IMR-90 (cell line): ENCODE measurements at regions not wholly inside any gene's neighbourhood (a gene's known extent, or its start where the extent isn't known, plus 50 kb on each side); places are given as distances from the start of the nearest gene placed in this dataset.

Experiments
- ATAC-seq: fragments of 200-7000 bp; cut with Tn5 transposase; 2 replicates; pipeline ENCODE4 v1.9.1; 2020; ENCODE audit warnings: low read depth, mild to moderate bottlenecking, moderate library complexity
- BruUV-seq: library from RNA; stranded (reverse); fragments of 400-500 nt; replicated peaks from 2 replicates; lab custom pipeline; 2021; lab: Mats Ljungman, UMichigan
- CTCF ChIA-PET: fragments of 300-600 bp; formaldehyde crosslinking; extraction: SDS; loops from one replicate; lab custom pipeline; 2021; ENCODE audit warnings: antibody characterized with exemption; lab: Yijun Ruan, JAX
- POLR2A ChIA-PET: fragments of 300-600 bp; sonication (Branson Sonifier 250); formaldehyde crosslinking; loops from one replicate; lab custom pipeline; 2022; ENCODE audit warnings: antibody characterized with exemption; ENCODE audit not compliant: unreplicated experiment; lab: Charles Lee
- DNase-seq: peaks from one replicate; pipeline ENCODE4 v3.0.0; 2013
- H2AFZ ChIP-seq: replicated peaks from 2 replicates; pipeline ENCODE3; 2013; ENCODE audit warnings: low read length, mild to moderate bottlenecking; ENCODE audit not compliant: poor library complexity
- H2AK5ac ChIP-seq: 2 replicates; pipeline ENCODE4 v1.6.1; 2013; ENCODE audit warnings: low read depth, low read length, inconsistent platforms
- H2AK9ac ChIP-seq: replicated peaks from 2 replicates; pipeline ENCODE3; 2013; ENCODE audit warnings: mild to moderate bottlenecking, low read depth, low read length, moderate library complexity; ENCODE audit not compliant: poor library complexity
- H2BK120ac ChIP-seq: 2 replicates; pipeline ENCODE4 v1.6.1; 2013; ENCODE audit warnings: low read depth, low read length, inconsistent platforms
- H2BK15ac ChIP-seq: 3 replicates; pipeline ENCODE4 v1.6.1; 2013; ENCODE audit warnings: low read depth, low read length, inconsistent platforms
- H2BK20ac ChIP-seq: 2 replicates; pipeline ENCODE4 v1.6.1; 2013; ENCODE audit warnings: low read depth, mild to moderate bottlenecking, inconsistent platforms, low read length, moderate library complexity
- H2BK5ac ChIP-seq: 2 replicates; pipeline ENCODE4 v1.6.1; 2013; ENCODE audit warnings: mild to moderate bottlenecking, low read depth, low read length, inconsistent platforms; ENCODE audit not compliant: poor library complexity, severe bottlenecking
- H3K14ac ChIP-seq: replicated peaks from 2 replicates; pipeline ENCODE4 v1.6.1; 2013; ENCODE audit warnings: low read depth, low read length, inconsistent platforms
- H3K18ac ChIP-seq: 2 replicates; pipeline ENCODE4 v1.6.1; 2013; ENCODE audit warnings: low read depth, low read length, control low read depth
- H3K23ac ChIP-seq: 2 replicates; pipeline ENCODE4 v1.6.1; 2013; ENCODE audit warnings: low read depth, low read length, inconsistent platforms
- H3K27ac ChIP-seq: 2 replicates; pipeline ENCODE4 v1.5.1; 2013; ENCODE audit warnings: mild to moderate bottlenecking, control low read depth, low read length; ENCODE audit not compliant: insufficient read depth
- H3K27me3 ChIP-seq: 2 replicates; pipeline ENCODE4 v1.6.1; 2013; ENCODE audit warnings: low read length; ENCODE audit not compliant: control insufficient read depth, insufficient read depth
- H3K36me3 ChIP-seq: 2 replicates; pipeline ENCODE4 v1.6.1; 2013; ENCODE audit warnings: low read length, mixed read lengths; ENCODE audit not compliant: control insufficient read depth, insufficient read depth
- H3K4ac ChIP-seq: 2 replicates; pipeline ENCODE4 v1.6.1; 2013; ENCODE audit warnings: low read depth, low read length, inconsistent platforms
- H3K4me1 ChIP-seq: 2 replicates; pipeline ENCODE4 v1.6.1; 2013; ENCODE audit warnings: low read length, mixed read lengths; ENCODE audit not compliant: control insufficient read depth, insufficient read depth
- H3K4me2 ChIP-seq: 2 replicates; pipeline ENCODE4 v1.6.1; 2013; ENCODE audit warnings: low read depth, mild to moderate bottlenecking, control low read depth, low read length, moderate library complexity
- H3K4me3 ChIP-seq: 2 replicates; pipeline ENCODE4 v1.5.1; 2013; ENCODE audit warnings: low read depth, mild to moderate bottlenecking, control low read depth, low read length, moderate library complexity; ENCODE audit not compliant: insufficient read depth
- H3K56ac ChIP-seq: 2 replicates; pipeline ENCODE4 v1.6.1; 2013; ENCODE audit warnings: low read length, inconsistent platforms; ENCODE audit not compliant: insufficient read depth; ENCODE audit errors: extremely low read depth
- H3K79me1 ChIP-seq, 2 experiments: 2 replicates each; pipeline ENCODE4 v1.6.1; 2013; ENCODE audit warnings: low read length in 2 of 2, inconsistent platforms in 1 of 2, low read depth in 1 of 2
- H3K9ac ChIP-seq: 2 replicates; pipeline ENCODE4 v1.6.1; 2013; ENCODE audit warnings: low read depth, low read length, control low read depth
- H3K9me1 ChIP-seq: 2 replicates; pipeline ENCODE4 v1.6.1; 2013; ENCODE audit warnings: low read length, inconsistent platforms; ENCODE audit not compliant: insufficient read depth
- H3K9me3 ChIP-seq: 2 replicates; pipeline ENCODE4 v1.6.1; 2013; ENCODE audit warnings: low read length; ENCODE audit not compliant: control insufficient read depth, insufficient read depth
- H4K20me1 ChIP-seq: 2 replicates; pipeline ENCODE4 v1.6.1; 2013; ENCODE audit warnings: low read length, inconsistent platforms; ENCODE audit not compliant: insufficient read depth
- H4K5ac ChIP-seq: 2 replicates; pipeline ENCODE4 v1.6.1; 2013; ENCODE audit warnings: mild to moderate bottlenecking, low read depth, low read length, control low read depth
- H4K8ac ChIP-seq, 2 experiments: 2 replicates each; pipeline ENCODE4 v1.6.1; 2013; ENCODE audit warnings: low read depth in 2 of 2, low read length in 2 of 2, control low read depth in 1 of 2, inconsistent platforms in 1 of 2
- H4K91ac ChIP-seq: 2 replicates; pipeline ENCODE4 v1.6.1; 2013; ENCODE audit warnings: low read depth, low read length, inconsistent platforms; ENCODE audit not compliant: insufficient read depth
- BHLHE40 ChIP-seq: fragments of 150-350 bp; IDR thresholded peaks from 2 replicates; pipeline ENCODE4 v1.6.1; 2016; ENCODE audit warnings: mild to moderate bottlenecking, low read depth, low read length
- CEBPB ChIP-seq: IDR thresholded peaks from 2 replicates; pipeline ENCODE4 v1.6.1; 2012; ENCODE audit warnings: low read depth, low read length, improper control_type of control experiment
- CHD1 ChIP-seq: IDR thresholded peaks from 2 replicates; pipeline ENCODE4 v1.6.1; 2012; ENCODE audit warnings: low read depth, low read length, improper control_type of control experiment
- CTCF ChIP-seq: conservative IDR thresholded peaks from 2 replicates; pipeline ENCODE4 v1.5.1; 2012; ENCODE audit warnings: mild to moderate bottlenecking, low read depth, low read length, improper control_type of control experiment
- ELK1 ChIP-seq: fragments of 150-350 bp; IDR thresholded peaks from 2 replicates; pipeline ENCODE4 v1.6.1; 2016; ENCODE audit warnings: low read depth, mild to moderate bottlenecking, low read length, moderate library complexity, borderline replicate concordance
- FOS ChIP-seq: fragments of 150-350 bp; IDR thresholded peaks from 2 replicates; pipeline ENCODE4 v1.6.1; 2016; ENCODE audit warnings: low read depth, low read length
- MAFK ChIP-seq: IDR thresholded peaks from 2 replicates; pipeline ENCODE4 v1.6.1; 2012; ENCODE audit warnings: low read depth, low read length, improper control_type of control experiment
- MAZ ChIP-seq: IDR thresholded peaks from 2 replicates; pipeline ENCODE4 v1.6.1; 2012; ENCODE audit warnings: low read depth, mild to moderate bottlenecking, low read length, improper control_type of control experiment, moderate library complexity, borderline replicate concordance
- MXI1 ChIP-seq: IDR thresholded peaks from 2 replicates; pipeline ENCODE4 v1.6.1; 2012; ENCODE audit warnings: low read depth, mild to moderate bottlenecking, low read length, moderate library complexity, borderline replicate concordance
- NFE2L2 ChIP-seq: fragments of 150-350 bp; IDR thresholded peaks from 2 replicates; pipeline ENCODE4 v1.6.1; 2016; ENCODE audit warnings: low read depth, mild to moderate bottlenecking, low read length
- POLR2A ChIP-seq: IDR thresholded peaks from 2 replicates; pipeline ENCODE4 v1.6.1; 2012; ENCODE audit warnings: mild to moderate bottlenecking, low read depth, low read length
- RAD21 ChIP-seq: IDR thresholded peaks from 2 replicates; pipeline ENCODE4 v1.6.1; 2012; ENCODE audit warnings: low read length, improper control_type of control experiment
- RCOR1 ChIP-seq: IDR thresholded peaks from 2 replicates; pipeline ENCODE4 v1.6.1; 2012; ENCODE audit warnings: mild to moderate bottlenecking, low read length, improper control_type of control experiment; ENCODE audit not compliant: insufficient replicate concordance
- RFX5 ChIP-seq: IDR thresholded peaks from 2 replicates; pipeline ENCODE4 v1.8.0; 2012; ENCODE audit warnings: low read depth, mild to moderate bottlenecking, low read length, moderate library complexity
- SMC3 ChIP-seq: fragments of 150-350 bp; IDR thresholded peaks from 2 replicates; pipeline ENCODE4 v1.6.1; 2016; ENCODE audit warnings: low read depth, mild to moderate bottlenecking, antibody characterized with exemption, low read length, moderate library complexity
- USF2 ChIP-seq: fragments of 150-350 bp; IDR thresholded peaks from 2 replicates; pipeline ENCODE4 v1.6.1; 2017; ENCODE audit warnings: mild to moderate bottlenecking, antibody characterized with exemption, low read length, low read depth
- dilution Hi-C: fragments of 300-500 bp; cut with HindIII; formaldehyde crosslinking; loops from one replicate; pipeline ENCODE4 v1.14.3; 2018; ENCODE audit warnings: low sequenced_read_pairs; ENCODE audit not compliant: unreplicated experiment
- in situ Hi-C: fragments of 300-500 bp; cut with MboI; formaldehyde crosslinking; loops from 3 replicates; pipeline ENCODE4 v1.14.3; 2019; ENCODE audit warnings: low sequenced_read_pairs, inconsistent platforms, mixed read lengths
- intact Hi-C: fragments of 100-400 bp; cut with micrococcal nuclease; formaldehyde crosslinking; loops from 2 replicates; pipeline ENCODE4 v1.10.0; 2022

- H2BK120ac ChIP-seq: no peak overlapping the region
- no peak overlapping the region for H3K27ac ChIP-seq
- no peaks in the 10 kb centered on the region for H3K36me3 ChIP-seq
- no TSS peak for BruUV-seq
- no peak overlapping the region for H2AK5ac ChIP-seq
- DNase-seq (peak; percentile 31), ATAC-seq (no peak; the same call in 1 of the 2 replicates)
- 0 out of 2 replicates have a peak overlapping the region, but pooled peaks have one; percentile 70 for H3K14ac ChIP-seq
- dilution Hi-C loops (no loop called here), intact Hi-C loops (no loop called here), in situ Hi-C loops (no loop called here)
- H4K20me1 ChIP-seq: no peaks in the 10 kb centered on the region
- H2BK20ac ChIP-seq: no peak overlapping the region
- H3K9me1 ChIP-seq: no peaks in the 10 kb centered on the region
- H4K8ac ChIP-seq: 0 out of 4 replicates have a peak overlapping the region, but pooled peaks of 1 of the 2 experiments have one; percentile 12
- H3K79me1 ChIP-seq: no peaks in the 10 kb centered on the region
- no peaks in the 10 kb centered on the region for H3K27me3 ChIP-seq
- ChIA-PET CTCF (interaction anchor here (0.6 kb wide), 1 partner anchor 10 kb away, joined by 3 read pairs; no protein-coding TSS in a partner anchor), POLR2A (no interaction called here)
- no peak overlapping the region for H3K4me2 ChIP-seq
- no peak overlapping the region for H2AK9ac ChIP-seq
- no peak overlapping the region for H2BK5ac ChIP-seq
- H4K5ac ChIP-seq: no peak overlapping the region
- no peak overlapping the region for H3K18ac ChIP-seq
- H4K91ac ChIP-seq: no peak overlapping the region
- no peak overlapping the region for H3K4ac ChIP-seq
- TF ChIP-seq MAFK (no peak), CEBPB (no peak), RAD21 (no peak), RFX5 (no peak), USF2 (no peak), POLR2A (no peak), CHD1 (no peak), NFE2L2 (no peak), MAZ (no peak), MXI1 (no peak), SMC3 (no peak), ELK1 (no peak), FOS (no peak), BHLHE40 (no peak), CTCF (no peak), RCOR1 (no peak)
- peaks cover 2% of the 10 kb centered on the region for H3K4me1 ChIP-seq
- no peak overlapping the region for H3K23ac ChIP-seq
- H3K56ac ChIP-seq: no peak overlapping the region
- H2AFZ ChIP-seq: peak overlapping the region; percentile 23
- H3K4me3 ChIP-seq: no peak overlapping the region
- no peak overlapping the region for H3K9ac ChIP-seq
- no peaks in the 10 kb centered on the region for H3K9me3 ChIP-seq
- H2BK15ac ChIP-seq: no peak overlapping the region; the same call in 2 of the 3 replicates
Measured at GRCh38 chr6:48834706-48835105, 628.3 kb downstream of the MMUT start.
